ENCODE measurements at regions not wholly inside any gene's neighbourhood (a gene's known extent, or its start where the extent isn't known, plus 50 kb on each side); places are given as distances from the start of the nearest gene placed in this dataset.
A peak's percentile ranks its signal among the peaks of the same experiment; 100 is the strongest.

- H3K27ac Mint-ChIP-seq: no peak overlapping the region
- H3K36me3 Mint-ChIP-seq: no peaks in the 10 kb centered on the region
- H3K9me3 Mint-ChIP-seq: peaks cover 0 to 5% (median 1%) of the 10 kb centered on the region in 6 donors
- no peaks in the 10 kb centered on the region for H3K4me1 Mint-ChIP-seq
- H3K27me3 Mint-ChIP-seq (ENCODE audit: low read depth in 3 of 3): peaks cover 3 to 4% (median 3%) of the 10 kb centered on the region in 3 donors
- no peak overlapping the region for H3K4me3 Mint-ChIP-seq
- DNase-seq: no peak
Measured at GRCh38 chr5:6218116-6218515, 160.2 kb downstream of the MED10 start.

- DNase-seq: no peak
- Mint-ChIP-seq H3K27me3 (ENCODE audit: low read depth in 3 of 3) (peaks cover 2 to 3% (median 3%) of the 10 kb centered on the region in 3 donors), H3K36me3 (no peaks in the 10 kb centered on the region), H3K4me1 (no peaks in the 10 kb centered on the region), H3K9me3 (peaks cover 0 to 5% (median 1%) of the 10 kb centered on the region in 6 donors), H3K27ac (no peak overlapping the region), H3K4me3 (no peak overlapping the region)
Measured at GRCh38 chr5:6216471-6217075, 161.8 kb downstream of the MED10 start.

- H3K36me3 Mint-ChIP-seq: no peaks in the 10 kb centered on the region
- H3K27me3 Mint-ChIP-seq (ENCODE audit: low read depth in 3 of 3): peaks cover 2 to 3% (median 3%) of the 10 kb centered on the region in 3 donors
- H3K9me3 Mint-ChIP-seq: peaks cover 0 to 5% (median 1%) of the 10 kb centered on the region in 6 donors
- no peak overlapping the region for H3K4me3 Mint-ChIP-seq
- no peaks in the 10 kb centered on the region for H3K4me1 Mint-ChIP-seq
- no peak overlapping the region for H3K27ac Mint-ChIP-seq
- no peak for DNase-seq
Measured at GRCh38 chr5:6215891-6216290, 162.5 kb downstream of the MED10 start.

DNA sequence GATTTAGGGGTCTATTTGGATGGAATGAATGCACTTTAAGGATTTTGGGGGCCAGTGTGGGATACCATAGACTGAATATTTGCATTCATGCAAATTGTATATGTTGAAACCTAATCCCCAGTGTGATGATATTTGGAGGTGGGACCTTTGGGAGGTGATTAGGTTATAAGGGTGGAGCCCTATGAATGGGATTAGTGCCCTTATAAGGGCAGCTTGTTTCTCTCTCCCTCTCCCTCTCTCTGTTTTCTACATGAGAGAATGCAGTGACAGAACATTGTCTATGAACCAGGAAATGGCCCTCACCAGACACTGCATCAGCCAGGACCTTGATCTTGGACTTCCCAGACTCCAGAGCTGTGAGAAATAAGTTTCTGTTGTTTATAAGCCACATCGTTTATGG, 166.1 kb downstream of the MED10 start:
- peaks cover 2 to 3% (median 2%) of the 10 kb centered on the region in 3 donors for H3K27me3 Mint-ChIP-seq (ENCODE audit: low read depth in 3 of 3)
- H3K36me3 Mint-ChIP-seq: no peaks in the 10 kb centered on the region
- H3K4me1 Mint-ChIP-seq: no peaks in the 10 kb centered on the region
- peaks cover 0 to 5% (median 0%) of the 10 kb centered on the region in 6 donors for H3K9me3 Mint-ChIP-seq
- no peak overlapping the region for H3K27ac Mint-ChIP-seq
- DNase-seq: no peak
- no peak overlapping the region for H3K4me3 Mint-ChIP-seq

GRCh38 chr5:6206501-6206900, 171.8 kb downstream of the MED10 start:
- Mint-ChIP-seq H3K4me1 (no peaks in the 10 kb centered on the region), H3K9me3 (peaks cover 0 to 2% (median 0%) of the 10 kb centered on the region in 6 donors), H3K27me3 (ENCODE audit: low read depth in 3 of 3) (peaks cover 0 to 3% (median 0%) of the 10 kb centered on the region in 3 donors), H3K36me3 (no peaks in the 10 kb centered on the region), H3K27ac (no peak overlapping the region), H3K4me3 (no peak overlapping the region)
- no peak for DNase-seq

DNA sequence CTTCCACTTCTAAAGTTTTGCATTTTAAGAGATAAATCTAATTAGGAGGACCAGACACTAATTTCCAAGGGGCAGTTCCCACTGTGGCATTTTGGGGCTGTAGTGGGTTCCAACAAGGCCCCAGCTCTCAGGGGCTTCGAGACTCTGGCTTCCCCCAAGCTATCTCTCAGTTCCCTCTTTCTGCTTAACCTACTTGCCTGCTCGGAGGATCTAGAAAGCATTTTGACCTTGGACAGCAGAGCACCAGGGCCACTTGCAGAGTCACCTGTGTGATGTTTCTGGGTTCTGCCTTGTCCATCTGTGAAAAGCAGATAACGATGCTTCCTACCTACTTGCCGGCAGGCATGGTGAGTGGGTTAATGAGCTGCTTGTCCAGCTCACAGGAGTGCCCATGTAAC, 175.4 kb downstream of the MED10 start:
- Mint-ChIP-seq H3K4me3 (no peak overlapping the region), H3K9me3 (no peaks in the 10 kb centered on the region), H3K27ac (no peak overlapping the region), H3K4me1 (no peaks in the 10 kb centered on the region), H3K27me3 (ENCODE audit: low read depth in 3 of 3) (peaks cover 2 to 3% (median 3%) of the 10 kb centered on the region in 3 donors), H3K36me3 (no peaks in the 10 kb centered on the region)
- DNase-seq: no peak

GRCh38 chr5:6202149-6202967, 176.0 kb downstream of the MED10 start:
- Mint-ChIP-seq H3K27me3 (ENCODE audit: low read depth in 3 of 3) (peaks cover 2 to 3% (median 3%) of the 10 kb centered on the region in 3 donors), H3K27ac (no peak overlapping the region), H3K36me3 (no peaks in the 10 kb centered on the region), H3K9me3 (no peaks in the 10 kb centered on the region), H3K4me3 (no peak overlapping the region), H3K4me1 (no peaks in the 10 kb centered on the region)
- DNase-seq: no peak

DNA sequence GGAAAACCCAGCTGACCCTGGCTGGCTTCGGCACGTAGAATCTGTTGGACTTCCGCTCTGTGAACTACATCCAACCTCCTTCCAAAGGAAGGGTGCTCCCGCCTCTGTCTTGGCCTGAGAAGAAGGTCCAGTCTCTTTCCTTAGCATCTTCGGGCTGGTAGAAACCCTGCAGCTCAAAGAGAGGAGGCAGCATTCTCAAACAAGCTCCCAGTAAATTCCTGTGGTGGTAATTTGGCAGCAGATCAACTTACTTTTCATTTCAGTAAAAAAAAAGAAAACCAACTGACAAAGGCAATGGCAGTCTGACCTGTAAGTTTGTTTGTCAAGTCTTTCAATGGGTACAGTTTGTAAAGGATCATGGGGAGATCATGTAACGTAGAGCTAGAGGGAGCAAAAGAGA, 176.7 kb downstream of the MED10 start:
- Mint-ChIP-seq H3K27ac (no peak overlapping the region), H3K4me3 (no peak overlapping the region), H3K9me3 (peaks cover 0 to 4% (median 0%) of the 10 kb centered on the region in 6 donors), H3K36me3 (no peaks in the 10 kb centered on the region), H3K4me1 (no peaks in the 10 kb centered on the region), H3K27me3 (ENCODE audit: low read depth in 3 of 3) (peaks cover 2 to 3% (median 3%) of the 10 kb centered on the region in 3 donors)
- no peak for DNase-seq

DNA sequence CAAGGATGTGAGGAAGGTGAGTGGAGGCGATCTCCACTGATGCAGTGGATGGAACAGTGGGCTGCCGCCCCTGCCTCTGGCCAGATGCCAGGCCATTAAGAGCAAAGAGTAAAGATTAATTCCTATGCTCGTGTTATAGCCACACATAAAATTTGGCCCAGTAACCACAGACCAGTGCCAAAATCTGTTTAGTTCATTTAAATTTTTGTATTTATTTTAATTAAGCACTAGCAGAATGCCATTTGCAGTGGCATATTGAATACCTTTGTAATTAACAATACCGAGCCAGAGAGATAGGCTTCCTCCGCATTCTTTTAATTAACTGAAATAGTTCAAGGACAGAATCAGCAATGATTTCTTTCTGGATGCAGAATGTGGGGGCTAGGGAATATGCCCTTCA, 179.8 kb downstream of the MED10 start:
- Mint-ChIP-seq H3K4me3 (no peak overlapping the region), H3K27ac (no peak overlapping the region), H3K4me1 (no peaks in the 10 kb centered on the region), H3K9me3 (peaks cover 0 to 7% (median 0%) of the 10 kb centered on the region in 6 donors), H3K36me3 (no peaks in the 10 kb centered on the region), H3K27me3 (ENCODE audit: low read depth in 3 of 3) (peaks cover 0 to 4% (median 3%) of the 10 kb centered on the region in 3 donors)
- no peak for DNase-seq

DNA sequence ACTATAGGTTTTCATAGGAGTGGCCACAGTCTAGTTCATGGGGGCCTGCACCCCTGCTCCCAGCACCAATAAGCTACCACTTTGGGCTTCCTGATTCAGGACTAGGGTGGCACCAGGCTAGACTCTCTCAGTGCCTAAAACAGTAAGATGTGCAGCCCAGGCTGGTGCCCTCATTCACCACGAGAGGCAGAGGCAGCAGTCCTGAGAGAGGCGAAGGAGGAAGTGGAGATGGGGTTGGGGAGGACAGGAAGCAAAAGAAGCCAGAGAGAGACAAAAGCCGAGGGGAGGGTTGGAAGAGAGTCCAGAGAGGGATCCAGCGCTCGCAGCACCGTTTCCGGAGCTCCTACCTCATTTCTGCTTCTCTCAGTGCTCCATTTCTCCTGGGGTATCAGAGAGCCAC, 180.9 kb downstream of the MED10 start:
- Mint-ChIP-seq H3K4me3 (no peak overlapping the region), H3K9me3 (peaks cover 0 to 7% (median 0%) of the 10 kb centered on the region in 6 donors), H3K4me1 (no peaks in the 10 kb centered on the region), H3K27me3 (ENCODE audit: low read depth in 3 of 3) (peaks cover 0 to 4% (median 3%) of the 10 kb centered on the region in 3 donors), H3K27ac (no peak overlapping the region), H3K36me3 (no peaks in the 10 kb centered on the region)
- no peak for DNase-seq

DNA sequence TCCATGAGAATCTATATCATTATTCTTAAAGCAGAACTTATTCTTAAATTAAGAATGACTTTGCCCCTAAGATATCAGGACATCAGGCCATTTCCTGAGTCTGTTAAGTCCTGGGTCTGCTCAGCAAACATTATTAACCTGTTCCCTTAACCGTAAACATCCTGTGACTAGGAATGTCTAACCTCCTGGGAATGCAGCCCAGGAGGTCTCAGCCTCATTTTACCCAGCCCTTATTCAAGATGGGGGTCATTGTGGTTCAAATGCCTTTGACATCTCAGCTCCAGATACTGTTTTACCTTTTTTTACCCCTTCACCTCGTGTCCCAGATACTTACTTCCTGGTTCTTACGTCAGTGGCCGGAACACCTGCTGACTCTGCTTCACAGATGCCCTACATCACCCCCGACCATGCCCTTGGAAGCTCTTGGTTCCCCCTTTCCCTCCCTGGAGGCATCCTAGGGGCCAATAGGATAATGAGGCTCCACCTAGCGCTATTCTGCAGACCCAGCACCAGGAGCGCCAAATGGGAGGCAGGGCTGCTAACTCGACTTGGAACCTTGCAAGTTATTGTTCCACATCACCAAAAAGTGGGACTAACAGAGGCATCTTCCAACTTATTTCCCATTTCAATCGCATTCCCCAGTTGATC, 182.5 kb downstream of the MED10 start:
- Mint-ChIP-seq H3K9me3 (peaks cover 0 to 7% (median 0%) of the 10 kb centered on the region in 6 donors), H3K36me3 (no peaks in the 10 kb centered on the region), H3K27me3 (ENCODE audit: low read depth in 3 of 3) (peaks cover 0 to 4% (median 3%) of the 10 kb centered on the region in 3 donors), H3K4me1 (no peaks in the 10 kb centered on the region), H3K27ac (peak overlapping the region in 1 of 6 donors; percentile 20), H3K4me3 (no peak overlapping the region)
- DNase-seq: no peak

DNA sequence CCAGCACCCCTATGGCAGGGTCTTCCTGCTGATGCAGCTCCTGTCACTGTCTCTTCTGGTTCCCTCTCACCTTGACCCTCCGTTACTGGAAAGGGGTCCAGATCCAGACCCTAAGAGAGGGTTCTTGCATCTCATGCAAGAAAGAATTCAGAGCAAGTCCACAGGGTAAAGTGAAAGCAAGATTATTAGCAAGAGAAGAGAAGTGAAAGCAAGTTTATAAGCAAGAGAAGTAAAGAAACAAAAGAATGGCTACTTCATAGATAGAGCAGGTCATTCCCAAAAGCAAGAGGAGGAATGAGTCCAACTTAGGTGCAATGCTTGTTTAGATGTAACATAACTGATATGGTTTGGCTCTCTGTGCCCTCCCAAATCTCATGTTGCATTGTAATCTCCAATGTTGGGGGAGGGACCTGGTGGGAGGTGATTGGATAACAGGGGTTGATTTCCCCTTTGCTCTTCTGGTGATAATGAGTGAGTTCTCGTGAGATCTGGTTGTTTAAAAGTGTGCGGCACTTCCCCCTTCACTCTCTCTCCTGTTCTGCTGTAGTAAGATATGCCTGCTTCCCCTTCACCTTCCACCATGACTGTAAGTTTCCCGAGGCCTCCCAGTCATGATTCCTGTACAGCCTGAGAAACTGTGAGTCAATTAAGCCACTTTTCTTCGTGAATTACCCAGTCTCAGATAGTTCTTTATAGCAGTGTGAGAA, 183.3 kb downstream of the MED10 start:
- DNase-seq: no peak
- Mint-ChIP-seq H3K36me3 (no peaks in the 10 kb centered on the region), H3K4me3 (no peak overlapping the region), H3K27ac (no peak overlapping the region), H3K4me1 (no peaks in the 10 kb centered on the region), H3K9me3 (peaks cover 0 to 7% (median 0%) of the 10 kb centered on the region in 6 donors), H3K27me3 (ENCODE audit: low read depth in 3 of 3) (peaks cover 0 to 4% (median 3%) of the 10 kb centered on the region in 3 donors)

DNA sequence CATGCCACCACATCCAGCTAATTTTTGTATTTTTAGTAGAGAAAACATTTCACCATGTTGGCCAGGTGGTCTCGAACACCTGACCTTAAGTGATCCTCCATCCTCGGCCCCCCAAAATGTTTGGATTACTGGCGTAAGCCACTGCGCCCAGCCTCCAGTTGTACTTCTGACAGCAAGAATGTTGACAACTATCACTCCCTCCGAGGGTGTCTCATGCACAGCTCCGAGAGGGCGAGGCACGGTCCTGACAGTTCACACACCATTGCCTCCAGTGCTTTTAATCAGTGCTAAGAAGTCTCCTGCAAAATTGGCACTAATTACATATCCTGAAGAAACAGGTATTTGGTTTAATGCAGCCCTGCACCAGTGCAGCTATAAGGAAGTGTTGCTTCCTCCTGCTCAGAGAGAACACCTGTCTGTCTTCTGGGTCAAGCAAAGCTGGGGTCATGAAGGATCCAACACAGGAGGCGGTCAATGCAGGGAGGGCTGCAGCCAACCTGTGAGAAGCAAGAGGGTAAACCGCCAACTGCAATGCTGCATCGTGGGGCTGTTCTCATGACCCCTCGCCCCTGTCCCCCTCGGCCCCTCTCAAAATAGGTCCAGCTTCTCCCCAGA, 184.0 kb downstream of the MED10 start:
- H3K27ac Mint-ChIP-seq: no peak overlapping the region
- no peaks in the 10 kb centered on the region for H3K4me1 Mint-ChIP-seq
- peaks cover 0 to 2% (median under 1%) of the 10 kb centered on the region in 3 donors for H3K27me3 Mint-ChIP-seq (ENCODE audit: low read depth in 3 of 3)
- no peak overlapping the region for H3K4me3 Mint-ChIP-seq
- H3K9me3 Mint-ChIP-seq: peaks cover 0 to 7% (median 0%) of the 10 kb centered on the region in 6 donors
- no peak for DNase-seq
- H3K36me3 Mint-ChIP-seq: no peaks in the 10 kb centered on the region
